ENCODE measurements at regions not wholly inside any gene's neighbourhood (a gene's known extent, or its start where the extent isn't known, plus 50 kb on each side); places are given as distances from the start of the nearest gene placed in this dataset.

DNA sequence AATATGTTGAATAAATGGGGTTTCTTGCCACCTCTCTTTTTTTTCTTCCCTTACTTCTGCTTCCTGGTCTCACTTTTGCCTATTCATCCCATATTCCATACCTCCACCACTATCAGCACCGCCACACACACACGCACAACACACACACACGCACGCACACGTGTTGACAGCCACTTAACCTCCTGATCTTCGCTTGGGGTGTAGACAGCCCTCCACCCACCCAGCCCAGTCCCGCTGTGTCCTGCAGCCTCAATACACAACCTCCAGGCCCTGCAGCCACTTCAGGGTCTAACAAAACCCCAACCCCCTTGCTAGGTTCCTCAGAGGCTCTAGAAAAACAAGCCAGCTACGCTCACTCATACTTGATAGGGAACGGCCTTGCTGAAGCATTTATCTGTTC, 72.3 kb downstream of the LINC00237 start:
- no peak for DNase-seq (ENCODE audit: extremely low read depth in 1 of 11, low read depth in 9 of 11, low spot score in 4 of 11)

DNA sequence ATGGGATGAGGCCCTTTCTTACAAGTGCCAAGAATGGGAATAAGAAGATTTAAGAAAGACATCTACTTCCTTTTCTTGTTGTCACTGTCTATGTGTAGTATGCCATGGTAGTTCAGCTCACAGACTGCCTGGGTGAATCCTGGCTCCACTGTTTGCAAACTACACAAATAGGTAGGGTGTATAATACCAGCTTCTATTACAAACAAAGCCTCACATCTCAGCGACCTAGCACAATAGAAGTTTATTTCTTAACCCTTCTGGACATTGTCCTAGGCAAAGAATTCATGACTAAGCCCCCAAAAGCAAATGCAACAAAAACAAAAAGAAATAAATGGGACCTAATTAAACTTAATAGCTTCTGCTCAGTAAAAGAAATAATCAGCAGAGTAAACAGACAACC, 74.5 kb downstream of the LINC00237 start:
- DNase-seq (ENCODE audit: extremely low read depth in 1 of 11, low read depth in 9 of 11, low spot score in 4 of 11) = no peak

DNA sequence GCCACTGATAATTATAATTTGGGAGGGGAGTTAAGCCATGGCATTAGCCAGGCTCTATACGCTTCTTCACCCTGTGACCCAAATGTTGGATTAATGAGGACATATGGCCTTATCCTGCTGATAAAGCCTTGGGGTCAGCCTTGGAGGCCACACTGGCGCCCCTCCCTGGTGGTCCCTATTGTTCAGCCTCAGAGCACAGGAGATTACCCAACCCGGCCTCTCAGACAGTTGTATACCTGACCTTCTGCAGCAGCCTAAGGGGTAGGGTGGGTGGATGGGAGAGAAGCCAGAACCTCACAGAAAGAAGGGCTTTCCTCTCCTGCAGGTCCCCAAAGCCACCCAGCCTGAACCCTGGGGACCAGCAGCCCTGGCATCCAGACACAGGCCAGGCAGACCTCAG, 76.8 kb downstream of the LINC00237 start:
- no peak for DNase-seq (ENCODE audit: extremely low read depth in 1 of 11, low read depth in 9 of 11, low spot score in 4 of 11)

DNA sequence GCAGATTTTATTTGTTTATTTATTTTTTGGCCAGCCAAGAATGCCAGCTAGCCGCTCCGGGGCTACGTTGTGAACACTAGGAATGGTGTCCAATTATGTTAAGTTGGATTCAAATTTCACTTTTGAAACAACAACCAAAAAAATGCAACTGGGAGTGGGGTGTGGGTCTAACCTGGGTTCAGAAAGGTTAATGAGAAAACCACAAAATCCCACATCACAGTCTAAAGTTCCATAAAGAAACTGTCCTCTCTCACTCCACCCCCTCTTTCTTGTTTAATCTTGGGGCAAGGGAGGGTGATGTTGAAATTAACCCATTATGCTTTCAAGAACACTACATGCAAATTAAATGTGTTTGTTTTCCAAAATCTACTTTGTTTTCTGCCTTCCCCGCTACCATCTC, 77.2 kb downstream of the LINC00237 start:
- DNase-seq (ENCODE audit: extremely low read depth in 1 of 11, low read depth in 9 of 11, low spot score in 4 of 11) = no peak

DNA sequence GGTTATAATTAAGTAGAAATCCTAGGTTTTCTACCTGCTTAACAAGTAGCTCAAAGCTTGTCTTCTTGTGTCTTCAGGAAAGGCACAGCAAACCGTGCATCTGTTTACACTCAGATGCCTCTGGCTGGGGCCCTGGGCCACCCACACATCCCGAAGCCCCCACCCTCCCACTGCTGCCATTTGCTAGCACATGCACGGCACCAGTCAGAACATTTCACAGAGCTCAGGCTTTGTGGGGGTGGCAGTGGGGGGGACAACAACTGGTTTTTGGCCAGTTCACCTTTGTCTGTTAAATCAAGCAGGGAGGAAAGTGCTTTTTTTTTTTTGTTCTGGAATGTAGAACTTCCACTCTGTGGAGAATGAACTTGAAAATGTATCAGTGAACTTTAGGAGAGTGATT, 77.7 kb downstream of the LINC00237 start:
- DNase-seq (ENCODE audit: extremely low read depth in 1 of 11, low read depth in 9 of 11, low spot score in 4 of 11) = no peak

DNA sequence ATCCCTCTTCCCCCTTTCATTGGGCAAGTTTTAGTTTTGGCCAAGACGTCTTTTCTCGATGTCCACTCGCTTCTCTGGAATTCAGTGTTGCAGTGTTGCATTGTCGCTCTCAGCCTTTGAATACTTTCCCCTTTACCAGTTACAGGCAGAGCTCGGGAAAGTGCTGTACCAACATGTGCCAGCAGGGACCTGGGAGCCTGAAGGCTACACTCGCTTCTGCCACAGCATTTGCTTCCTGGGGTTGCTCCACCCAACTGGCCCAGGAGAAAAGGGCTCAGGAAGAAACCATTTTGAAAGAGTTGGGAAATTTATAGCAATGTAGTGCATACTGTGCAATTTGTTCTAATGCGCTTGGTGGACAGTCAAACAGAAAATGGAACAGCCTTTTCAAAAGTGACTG, 78.6 kb downstream of the LINC00237 start:
- DNase-seq (ENCODE audit: extremely low read depth in 1 of 11, low read depth in 9 of 11, low spot score in 4 of 11) = no peak

DNA sequence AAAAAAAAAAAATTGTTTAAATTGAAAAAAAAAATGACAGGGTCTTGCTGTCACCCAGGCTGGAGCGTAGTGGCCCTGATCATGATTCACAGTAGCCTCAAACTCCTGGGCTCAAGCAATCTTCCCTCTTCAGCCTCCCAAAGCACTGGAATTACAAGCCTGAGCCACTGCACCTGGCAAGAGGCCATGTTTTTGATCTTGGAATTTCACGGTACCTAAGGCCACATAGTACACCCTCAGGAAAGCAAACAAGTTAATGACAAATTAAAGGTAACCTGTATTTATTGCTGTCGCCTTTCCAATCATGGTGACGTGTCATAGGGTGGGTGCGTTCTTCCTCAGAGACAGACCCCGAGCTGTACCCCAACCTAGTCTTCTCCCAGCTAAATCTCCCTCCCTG, 79.2 kb downstream of the LINC00237 start:
- DNase-seq (ENCODE audit: extremely low read depth in 1 of 11, low read depth in 9 of 11, low spot score in 4 of 11) = no peak

DNA sequence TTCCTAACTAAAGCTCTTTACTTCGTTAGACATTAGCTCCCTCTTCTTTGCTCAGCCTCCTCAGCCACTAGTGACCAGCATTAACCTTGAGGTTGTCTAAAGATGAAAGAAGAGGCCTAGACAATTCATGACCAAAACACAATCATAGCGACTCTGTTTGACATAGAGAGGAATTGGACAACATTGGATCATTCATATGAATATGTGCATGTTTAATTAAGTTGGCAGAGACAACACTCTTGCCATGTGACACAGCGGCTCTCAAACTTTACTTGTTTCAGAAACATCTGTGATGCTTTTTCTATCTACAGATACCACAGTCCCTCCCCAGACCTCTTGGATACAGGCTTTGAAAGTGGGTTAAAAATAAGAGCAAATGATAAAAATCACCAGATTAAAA, 81.7 kb downstream of the LINC00237 start:
- DNase-seq (ENCODE audit: extremely low read depth in 1 of 11, low read depth in 9 of 11, low spot score in 4 of 11) = no peak

DNA sequence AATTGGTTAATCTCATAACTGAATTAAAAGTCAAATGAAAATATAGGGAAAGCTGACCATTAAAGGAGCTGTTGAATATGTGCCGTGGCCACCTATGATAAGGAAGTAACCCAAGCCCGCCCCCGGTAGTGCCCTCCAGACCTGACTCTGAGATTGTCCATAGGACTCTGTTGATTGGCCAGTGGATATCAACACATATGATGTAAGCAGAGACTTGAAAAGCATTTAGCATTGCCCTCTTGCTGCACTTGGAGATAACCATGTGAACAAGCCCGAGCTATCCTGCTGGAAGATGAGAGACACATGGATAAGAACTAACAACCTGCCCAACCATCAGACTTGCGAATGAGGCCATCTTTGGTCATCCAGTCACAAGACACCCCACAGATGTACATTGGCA, 83.2 kb downstream of the LINC00237 start:
- no peak for DNase-seq (ENCODE audit: extremely low read depth in 1 of 11, low read depth in 9 of 11, low spot score in 4 of 11)

DNA sequence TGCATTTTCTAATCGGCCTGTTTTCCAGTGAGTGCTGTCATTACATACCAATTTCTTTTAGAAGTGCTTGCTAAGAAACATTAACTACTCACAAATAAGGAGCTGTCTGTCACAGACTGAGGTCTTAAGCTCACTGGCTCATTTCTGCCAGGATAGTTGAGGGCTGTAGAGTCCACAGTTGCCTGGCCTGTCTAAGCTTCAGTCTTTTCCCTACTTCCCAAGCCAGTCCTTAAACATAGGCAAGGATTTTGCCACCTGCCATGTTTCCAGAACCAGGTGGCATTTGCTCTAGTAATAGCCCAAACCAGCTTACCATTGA, 84.7 kb downstream of the LINC00237 start:
- DNase-seq (ENCODE audit: extremely low read depth in 1 of 11, low read depth in 9 of 11, low spot score in 4 of 11) = no peak

DNA sequence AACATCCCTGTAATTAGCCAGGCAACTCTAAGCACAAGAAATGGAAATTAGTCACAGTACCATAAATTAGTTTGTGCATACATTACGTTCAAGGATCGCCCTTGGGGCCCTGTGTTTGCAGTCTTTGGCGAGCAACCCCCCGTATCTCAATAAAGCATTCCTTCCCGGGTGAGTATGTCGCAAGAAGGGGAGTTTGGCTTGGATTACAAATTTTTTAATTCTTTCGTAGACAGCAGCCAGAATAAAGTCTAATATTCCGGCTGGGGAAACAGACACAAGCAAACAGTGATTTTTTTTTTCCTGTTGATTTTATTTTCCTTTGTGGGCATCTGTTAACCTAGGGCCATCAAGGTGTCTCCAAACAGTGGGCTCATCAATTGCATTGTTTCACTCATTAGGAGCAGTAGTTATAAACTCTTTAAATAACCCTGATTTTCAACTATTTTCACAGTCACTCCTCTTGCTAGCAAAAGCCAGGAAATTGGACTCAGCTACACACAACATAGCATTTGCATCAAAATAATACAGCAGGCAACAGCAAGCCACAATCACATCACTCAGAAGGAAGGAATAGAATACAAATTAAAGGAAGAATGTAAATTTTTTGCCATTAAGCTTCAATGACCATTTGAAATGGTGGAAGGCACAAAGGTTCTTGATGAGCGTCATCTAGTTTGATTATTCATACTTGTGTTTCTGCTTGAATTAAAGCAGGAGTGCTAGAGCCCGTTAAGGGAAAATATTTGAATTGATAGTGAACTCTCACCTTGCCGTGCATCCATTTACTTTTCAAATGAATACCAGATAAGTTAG, 85.3 kb downstream of the LINC00237 start:
- DNase-seq (ENCODE audit: extremely low read depth in 1 of 11, low read depth in 9 of 11, low spot score in 4 of 11) = no peak

DNA sequence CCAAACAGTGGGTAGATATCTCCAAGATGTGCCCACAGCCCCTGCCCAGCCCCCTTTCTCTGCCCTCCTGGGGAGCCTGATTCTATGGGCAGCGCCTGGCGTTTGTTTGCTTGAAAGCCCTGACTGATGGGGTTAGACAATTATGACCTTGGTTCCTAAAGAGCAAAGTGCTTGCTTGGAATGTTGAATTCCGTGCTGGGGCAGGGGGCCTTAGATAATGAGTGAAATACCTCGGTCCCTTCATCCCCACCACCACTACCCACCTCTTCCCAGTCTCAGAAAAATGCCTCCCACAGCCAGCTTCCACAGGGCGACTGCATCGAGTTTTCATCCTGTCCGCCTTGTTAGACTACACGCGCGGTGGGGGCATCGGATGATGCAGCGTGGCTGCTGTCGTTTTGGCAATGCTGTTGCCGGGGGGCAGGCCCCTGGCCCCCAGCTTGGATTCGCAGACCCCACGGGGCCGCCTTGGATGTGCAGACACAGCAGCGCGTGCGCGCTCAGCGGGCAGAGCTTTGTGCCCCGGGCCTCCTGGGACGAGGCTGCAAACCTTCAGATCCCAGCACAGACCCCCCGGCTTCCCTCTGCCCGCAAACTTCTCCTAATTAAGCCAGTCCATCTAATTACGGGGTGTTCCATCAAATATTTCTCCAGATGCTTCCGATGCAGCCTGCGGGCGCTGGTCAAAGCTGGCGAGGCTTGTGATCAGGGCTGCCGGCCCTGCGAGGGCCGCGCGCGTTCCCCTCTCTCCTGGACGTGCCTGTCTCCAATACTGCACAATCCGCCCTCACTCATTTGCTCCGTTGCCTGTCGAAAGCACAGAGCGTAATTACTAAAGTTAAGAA, 86.1 kb downstream of the LINC00237 start:
- DNase-seq (ENCODE audit: extremely low read depth in 1 of 11, low read depth in 9 of 11, low spot score in 4 of 11) = no peak

DNA sequence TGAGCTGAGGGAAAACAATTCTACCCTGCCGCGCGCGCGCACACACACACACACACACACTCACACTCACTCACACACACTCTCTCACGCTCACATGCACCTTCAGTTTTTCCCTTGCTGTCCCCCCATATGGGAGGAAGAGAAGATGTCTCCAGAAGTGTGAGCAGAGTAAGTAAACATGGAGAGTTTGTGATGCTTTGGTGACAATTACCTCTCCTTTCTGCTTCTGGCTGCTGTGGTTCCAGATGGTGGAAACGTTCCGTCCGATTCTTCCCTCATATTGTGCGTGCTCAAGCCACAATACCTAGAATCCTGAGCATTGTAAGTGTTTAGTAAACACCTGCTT, 86.7 kb downstream of the LINC00237 start:
- no peak for DNase-seq (ENCODE audit: extremely low read depth in 1 of 11, low read depth in 9 of 11, low spot score in 4 of 11)

DNA sequence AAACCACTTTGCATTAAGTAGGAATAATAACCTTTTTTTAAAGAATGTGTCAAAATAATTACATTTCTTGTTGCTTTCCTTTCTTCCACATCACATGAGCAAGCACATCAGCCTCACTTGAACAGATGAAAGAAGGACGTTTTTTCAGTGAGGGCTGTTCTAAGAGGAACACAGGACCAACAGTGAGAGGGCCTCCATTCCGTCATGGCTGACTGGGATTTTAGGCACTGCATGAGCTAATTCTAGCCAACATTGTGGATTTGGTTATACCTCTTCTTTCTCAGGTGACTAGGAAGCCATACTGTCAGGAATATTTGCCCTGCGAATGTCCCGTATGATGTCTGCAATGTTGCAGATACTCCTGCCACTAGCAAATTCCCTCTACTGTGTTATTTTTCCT, 87.6 kb downstream of the LINC00237 start:
- no peak for DNase-seq (ENCODE audit: extremely low read depth in 1 of 11, low read depth in 9 of 11, low spot score in 4 of 11)

DNA sequence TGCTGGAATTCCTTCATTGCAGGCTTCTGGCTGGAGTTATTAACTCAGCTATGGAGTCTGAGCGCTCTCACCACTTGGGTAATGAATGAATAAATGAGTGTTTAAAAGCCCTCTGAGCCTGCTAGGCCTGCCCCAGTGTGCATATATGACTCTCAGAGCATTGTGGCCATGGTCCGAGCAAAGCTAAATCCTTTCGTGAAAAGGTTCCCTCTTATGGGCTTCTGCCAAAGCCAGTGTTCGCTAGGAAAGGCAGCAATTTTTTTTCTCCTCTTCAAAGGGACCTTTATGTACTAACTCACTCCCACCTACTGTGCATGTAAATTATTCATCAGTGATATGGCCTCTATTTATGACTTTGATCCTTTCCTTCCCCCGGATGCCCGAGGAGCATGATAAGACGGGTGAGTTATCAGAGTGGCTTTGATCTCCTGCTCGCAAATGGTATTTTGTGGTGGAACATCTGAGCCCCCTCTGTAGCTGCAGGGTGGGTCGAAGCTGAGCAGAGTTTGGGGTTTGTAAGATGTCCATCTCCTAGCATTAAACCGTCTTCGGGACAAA, 88.6 kb downstream of the LINC00237 start:
- no peak for DNase-seq (ENCODE audit: extremely low read depth in 1 of 11, low read depth in 9 of 11, low spot score in 4 of 11)

DNA sequence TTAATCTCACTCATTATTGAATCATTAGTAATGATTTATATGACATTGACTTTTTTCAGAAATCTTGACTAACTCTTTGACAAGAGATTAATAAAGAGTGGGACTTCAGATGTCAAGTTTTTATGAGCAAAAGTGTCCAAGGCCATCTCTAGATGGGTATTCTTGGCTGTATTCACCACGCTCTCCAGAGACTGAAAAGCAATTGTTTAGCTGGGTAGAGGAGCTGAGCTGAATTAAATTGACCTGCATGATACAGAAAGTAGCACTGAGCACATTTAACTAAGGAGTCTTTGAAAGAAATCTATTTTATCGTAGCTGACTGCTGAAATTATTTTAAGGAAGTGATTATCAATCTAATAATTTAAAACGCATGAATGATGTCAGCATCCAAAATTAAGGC, 89.4 kb downstream of the LINC00237 start:
- no peak for DNase-seq (ENCODE audit: extremely low read depth in 1 of 11, low read depth in 9 of 11, low spot score in 4 of 11)

DNA sequence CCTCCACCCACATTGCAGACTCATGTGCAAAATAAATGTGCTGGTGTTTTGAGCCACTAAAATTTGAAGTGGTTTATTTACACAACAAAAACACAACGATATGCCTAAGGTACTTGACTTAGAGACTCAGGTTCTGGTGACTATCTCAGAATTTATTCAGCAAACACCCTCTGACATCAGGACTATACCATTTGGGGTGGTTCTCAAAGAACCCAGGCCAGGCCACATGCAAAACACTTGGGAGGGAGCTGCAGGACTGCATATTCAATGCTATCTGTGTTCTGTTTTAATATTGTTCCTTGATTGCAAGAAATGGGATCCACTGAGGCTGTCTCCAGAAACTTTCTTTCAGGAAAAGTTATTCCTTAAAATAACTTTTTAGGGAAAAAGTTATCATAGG, 91.6 kb downstream of the LINC00237 start:
- DNase-seq (ENCODE audit: extremely low read depth in 1 of 11, low read depth in 9 of 11, low spot score in 4 of 11) = no peak

DNA sequence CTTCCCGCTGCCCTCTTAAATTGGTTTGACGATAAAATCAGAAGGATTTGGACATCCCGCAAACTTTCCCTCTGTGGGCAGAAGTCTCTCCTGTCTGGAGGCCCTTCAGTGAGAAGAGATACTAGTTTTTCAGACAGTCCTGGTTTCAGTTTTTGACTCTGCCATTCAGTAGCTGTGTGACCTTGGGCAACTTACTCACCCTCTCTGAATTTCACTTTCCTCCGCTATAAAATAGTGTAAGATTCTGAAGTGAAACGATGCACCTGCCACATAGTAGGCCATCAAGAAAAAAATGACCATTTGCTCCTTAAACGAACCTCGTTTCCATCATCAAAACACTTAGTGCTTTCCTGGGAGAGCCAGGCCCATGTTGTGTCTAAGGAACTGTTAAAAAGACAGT, 97.2 kb downstream of the LINC00237 start:
- DNase-seq (ENCODE audit: extremely low read depth in 1 of 11, low read depth in 9 of 11, low spot score in 4 of 11) = no peak

DNA sequence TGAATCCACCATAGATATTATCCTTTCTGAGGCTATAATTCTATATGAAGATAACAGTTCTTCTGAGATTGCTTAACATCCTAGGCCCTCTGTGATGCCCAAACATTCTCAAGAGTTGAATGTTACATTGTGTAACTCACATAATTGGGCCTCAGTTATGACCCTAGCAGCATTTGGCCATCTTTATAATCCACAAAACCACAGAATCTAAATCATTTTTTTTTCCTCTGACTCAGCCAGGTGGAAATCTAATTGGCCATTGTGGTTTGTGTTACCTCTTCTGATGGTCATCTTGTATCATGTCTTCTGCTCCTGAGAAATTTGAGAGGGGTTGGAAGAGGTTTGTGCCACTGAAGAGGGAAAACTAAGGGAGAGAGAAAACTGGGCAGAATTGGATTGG, 99.5 kb downstream of the LINC00237 start:
- no peak for DNase-seq (ENCODE audit: extremely low read depth in 1 of 11, low read depth in 9 of 11, low spot score in 4 of 11)

DNA sequence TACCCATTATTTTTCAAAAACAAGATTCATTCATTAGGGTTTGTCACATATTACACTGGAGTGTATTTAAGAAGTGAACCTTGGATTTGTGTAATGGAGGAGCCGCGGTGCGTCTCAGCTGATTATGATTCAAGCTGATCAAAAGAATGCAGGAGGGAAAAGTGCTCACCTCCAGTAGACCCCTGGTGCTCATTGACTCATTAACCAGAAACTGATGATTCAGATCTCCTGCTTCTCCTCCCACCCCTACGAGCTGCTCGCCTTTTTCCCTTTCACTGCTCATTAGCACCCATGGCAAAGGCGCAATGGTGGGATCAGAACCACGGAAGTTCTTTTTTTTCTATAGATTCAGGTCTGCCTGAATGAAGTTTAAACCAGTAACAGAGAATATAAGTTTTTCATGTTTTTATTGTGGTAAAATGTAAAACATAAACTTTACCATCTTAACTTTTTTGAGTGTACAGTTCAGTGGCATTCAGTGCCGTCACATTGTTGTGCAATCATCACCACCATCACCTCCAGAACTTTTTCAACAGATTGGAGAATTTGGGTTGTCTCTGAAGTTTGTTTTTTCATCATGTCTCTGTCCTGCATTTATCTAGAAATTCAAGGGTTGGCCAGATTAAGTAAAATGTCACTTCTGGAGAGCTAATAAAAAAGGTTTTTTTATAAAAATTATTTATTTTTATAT, 101.6 kb downstream of the LINC00237 start:
- DNase-seq (ENCODE audit: extremely low read depth in 1 of 11, low read depth in 9 of 11, low spot score in 4 of 11) = no peak

Measured in renal cortex interstitium (tissue), 11 donors.